ENCODE measurements at regions not wholly inside any gene's neighbourhood (a gene's known extent, or its start where the extent isn't known, plus 50 kb on each side); places are given as distances from the start of the nearest gene placed in this dataset.

- Histone ChIP-seq H2AFZ (ENCODE audit: low read depth, low read length) (no peak overlapping the region), H3K14ac (ENCODE audit: low read length in 2 of 2) (no peak overlapping the region), H3K18ac (ENCODE audit: low read depth in 1 of 2, low read length in 2 of 2) (no peak overlapping the region), H2BK15ac (ENCODE audit: low read depth, poor library complexity, severe bottlenecking) (no peak overlapping the region), H3K9ac (ENCODE audit: low read length) (no peak overlapping the region), H2BK12ac (ENCODE audit: low read length in 2 of 2) (no peak overlapping the region), H4K8ac (ENCODE audit: low read length) (no peak overlapping the region), H2BK120ac (ENCODE audit: low read depth, low read length) (no peak overlapping the region), H3K4me2 (ENCODE audit: low read length, poor library complexity, severe bottlenecking) (no peak overlapping the region), H3K27me3 (ENCODE audit: control insufficient read depth in 1 of 2, insufficient read depth in 1 of 2, low read length in 2 of 2) (no peaks in the 10 kb centered on the region), H3K4ac (ENCODE audit: low read depth in 1 of 2, low read length in 2 of 2) (no peak overlapping the region), H3K79me1 (replicated peaks; ENCODE audit: low read length, poor library complexity, severe bottlenecking) (no peaks in the 10 kb centered on the region), H3K4me1 (ENCODE audit: control insufficient read depth, insufficient read depth, low read depth, low read length) (no peaks in the 10 kb centered on the region), H3K9me3 (ENCODE audit: control insufficient read depth, low read length) (no peaks in the 10 kb centered on the region), H4K91ac (ENCODE audit: low read length) (no peak overlapping the region), H2AK5ac (ENCODE audit: low read length, severe bottlenecking) (no peak overlapping the region), H3K4me3 (ENCODE audit: insufficient read depth in 1 of 2, low read depth in 1 of 2, low read length in 2 of 2) (no peak overlapping the region), H2BK5ac (ENCODE audit: low read depth, low read length, poor library complexity, severe bottlenecking) (no peak overlapping the region), H3K23ac (ENCODE audit: low read length in 2 of 2) (no peak overlapping the region), H3K27ac (ENCODE audit: low read length, poor library complexity, severe bottlenecking) (no peak overlapping the region), H3K36me3 (ENCODE audit: control insufficient read depth in 1 of 2, insufficient read depth in 2 of 2, low read depth in 1 of 2, low read length in 2 of 2) (no peaks in the 10 kb centered on the region)
- DNase-seq = no peak
- WGBS = 93% methylated on average over 5 of the region's 5 CpGs
Observed at GRCh38 chr6:95867205-95867604, 148.6 kb upstream of the FUT9 start.

GRCh38 chr6:95877480-95877879 is 138.3 kb upstream of the FUT9 start:
- Histone ChIP-seq H3K4ac (ENCODE audit: low read depth in 1 of 2, low read length in 2 of 2) (no peak overlapping the region), H3K23ac (ENCODE audit: low read length in 2 of 2) (no peak overlapping the region), H3K27me3 (ENCODE audit: control insufficient read depth in 1 of 2, insufficient read depth in 1 of 2, low read length in 2 of 2) (no peaks in the 10 kb centered on the region), H2BK15ac (ENCODE audit: low read depth, poor library complexity, severe bottlenecking) (no peak overlapping the region), H4K91ac (ENCODE audit: low read length) (no peak overlapping the region), H4K8ac (ENCODE audit: low read length) (no peak overlapping the region), H2BK120ac (ENCODE audit: low read depth, low read length) (no peak overlapping the region), H3K79me1 (replicated peaks; ENCODE audit: low read length, poor library complexity, severe bottlenecking) (no peaks in the 10 kb centered on the region), H3K27ac (ENCODE audit: low read length, poor library complexity, severe bottlenecking) (no peak overlapping the region), H3K9me3 (ENCODE audit: control insufficient read depth, low read length) (no peaks in the 10 kb centered on the region), H2AFZ (ENCODE audit: low read depth, low read length) (no peak overlapping the region), H3K18ac (ENCODE audit: low read depth in 1 of 2, low read length in 2 of 2) (no peak overlapping the region), H2BK5ac (ENCODE audit: low read depth, low read length, poor library complexity, severe bottlenecking) (no peak overlapping the region), H3K4me2 (ENCODE audit: low read length, poor library complexity, severe bottlenecking) (no peak overlapping the region), H2AK5ac (ENCODE audit: low read length, severe bottlenecking) (no peak overlapping the region), H3K4me3 (ENCODE audit: insufficient read depth in 1 of 2, low read depth in 1 of 2, low read length in 2 of 2) (no peak overlapping the region), H3K14ac (ENCODE audit: low read length in 2 of 2) (no peak overlapping the region), H2BK12ac (ENCODE audit: low read length in 2 of 2) (no peak overlapping the region), H3K9ac (ENCODE audit: low read length) (no peak overlapping the region), H3K4me1 (ENCODE audit: control insufficient read depth, insufficient read depth, low read depth, low read length) (no peaks in the 10 kb centered on the region), H3K36me3 (ENCODE audit: control insufficient read depth in 1 of 2, insufficient read depth in 2 of 2, low read depth in 1 of 2, low read length in 2 of 2) (no peaks in the 10 kb centered on the region)
- no CpG with 5 or more reads among the region's 1 CpG for WGBS
- DNase-seq = no peak

GRCh38 chr6:95879856-95880255 is 135.9 kb upstream of the FUT9 start:
- Histone ChIP-seq H3K4ac (ENCODE audit: low read depth in 1 of 2, low read length in 2 of 2) (no peak overlapping the region), H2BK120ac (ENCODE audit: low read depth, low read length) (no peak overlapping the region), H2BK5ac (ENCODE audit: low read depth, low read length, poor library complexity, severe bottlenecking) (no peak overlapping the region), H3K4me3 (ENCODE audit: insufficient read depth in 1 of 2, low read depth in 1 of 2, low read length in 2 of 2) (no peak overlapping the region), H2BK15ac (ENCODE audit: low read depth, poor library complexity, severe bottlenecking) (no peak overlapping the region), H3K27ac (ENCODE audit: low read length, poor library complexity, severe bottlenecking) (no peak overlapping the region), H3K23ac (ENCODE audit: low read length in 2 of 2) (no peak overlapping the region), H2AK5ac (ENCODE audit: low read length, severe bottlenecking) (no peak overlapping the region), H3K36me3 (ENCODE audit: control insufficient read depth in 1 of 2, insufficient read depth in 2 of 2, low read depth in 1 of 2, low read length in 2 of 2) (no peaks in the 10 kb centered on the region), H3K4me2 (ENCODE audit: low read length, poor library complexity, severe bottlenecking) (no peak overlapping the region), H3K79me1 (replicated peaks; ENCODE audit: low read length, poor library complexity, severe bottlenecking) (no peaks in the 10 kb centered on the region), H2AFZ (ENCODE audit: low read depth, low read length) (no peak overlapping the region), H2BK12ac (ENCODE audit: low read length in 2 of 2) (no peak overlapping the region), H3K4me1 (ENCODE audit: control insufficient read depth, insufficient read depth, low read depth, low read length) (no peaks in the 10 kb centered on the region), H3K9ac (ENCODE audit: low read length) (no peak overlapping the region), H4K91ac (ENCODE audit: low read length) (no peak overlapping the region), H3K27me3 (ENCODE audit: control insufficient read depth in 1 of 2, insufficient read depth in 1 of 2, low read length in 2 of 2) (no peaks in the 10 kb centered on the region), H3K9me3 (ENCODE audit: control insufficient read depth, low read length) (no peaks in the 10 kb centered on the region), H4K8ac (ENCODE audit: low read length) (no peak overlapping the region), H3K14ac (ENCODE audit: low read length in 2 of 2) (no peak overlapping the region), H3K18ac (ENCODE audit: low read depth in 1 of 2, low read length in 2 of 2) (no peak overlapping the region)
- no peak for DNase-seq
- WGBS = 94% methylated on average over 1 of the region's 1 CpG

- no peaks in the 10 kb centered on the region for H3K36me3 ChIP-seq (ENCODE audit: control insufficient read depth in 1 of 2, insufficient read depth in 2 of 2, low read depth in 1 of 2, low read length in 2 of 2)
- H2AFZ ChIP-seq (ENCODE audit: low read depth, low read length) = no peak overlapping the region
- H3K9me3 ChIP-seq (ENCODE audit: control insufficient read depth, low read length) = no peaks in the 10 kb centered on the region
- WGBS = 62% methylated on average over 4 of the region's 4 CpGs
- no peaks in the 10 kb centered on the region for H3K4me1 ChIP-seq (ENCODE audit: control insufficient read depth, insufficient read depth, low read depth, low read length)
- H3K27me3 ChIP-seq (ENCODE audit: control insufficient read depth in 1 of 2, insufficient read depth in 1 of 2, low read length in 2 of 2) = no peaks in the 10 kb centered on the region
- no peak overlapping the region for H3K9ac ChIP-seq (ENCODE audit: low read length)
- no peak overlapping the region for H4K91ac ChIP-seq (ENCODE audit: low read length)
- H2BK15ac ChIP-seq (ENCODE audit: low read depth, poor library complexity, severe bottlenecking) = no peak overlapping the region
- H3K4me3 ChIP-seq (ENCODE audit: insufficient read depth in 1 of 2, low read depth in 1 of 2, low read length in 2 of 2) = no peak overlapping the region
- no peak overlapping the region for H3K23ac ChIP-seq (ENCODE audit: low read length in 2 of 2)
- DNase-seq = no peak
- H4K8ac ChIP-seq (ENCODE audit: low read length) = no peak overlapping the region
- no peak overlapping the region for H3K14ac ChIP-seq (ENCODE audit: low read length in 2 of 2)
- no peak overlapping the region for H3K4me2 ChIP-seq (ENCODE audit: low read length, poor library complexity, severe bottlenecking)
- H2BK12ac ChIP-seq (ENCODE audit: low read length in 2 of 2) = no peak overlapping the region
- H2BK5ac ChIP-seq (ENCODE audit: low read depth, low read length, poor library complexity, severe bottlenecking) = no peak overlapping the region
- no peak overlapping the region for H2AK5ac ChIP-seq (ENCODE audit: low read length, severe bottlenecking)
- H3K4ac ChIP-seq (ENCODE audit: low read depth in 1 of 2, low read length in 2 of 2) = no peak overlapping the region
- H3K18ac ChIP-seq (ENCODE audit: low read depth in 1 of 2, low read length in 2 of 2) = no peak overlapping the region
- no peaks in the 10 kb centered on the region for H3K79me1 ChIP-seq (replicated peaks; ENCODE audit: low read length, poor library complexity, severe bottlenecking)
- no peak overlapping the region for H3K27ac ChIP-seq (ENCODE audit: low read length, poor library complexity, severe bottlenecking)
- no peak overlapping the region for H2BK120ac ChIP-seq (ENCODE audit: low read depth, low read length)
Observed at GRCh38 chr6:95882371-95882770, 133.4 kb upstream of the FUT9 start.

Measured in mesenchymal stem cell (in vitro differentiated cells and primary cell).